ENCODE measurements at regions not wholly inside any gene's neighbourhood (a gene's known extent, or its start where the extent isn't known, plus 50 kb on each side); places are given as distances from the start of the nearest gene placed in this dataset.

DNA sequence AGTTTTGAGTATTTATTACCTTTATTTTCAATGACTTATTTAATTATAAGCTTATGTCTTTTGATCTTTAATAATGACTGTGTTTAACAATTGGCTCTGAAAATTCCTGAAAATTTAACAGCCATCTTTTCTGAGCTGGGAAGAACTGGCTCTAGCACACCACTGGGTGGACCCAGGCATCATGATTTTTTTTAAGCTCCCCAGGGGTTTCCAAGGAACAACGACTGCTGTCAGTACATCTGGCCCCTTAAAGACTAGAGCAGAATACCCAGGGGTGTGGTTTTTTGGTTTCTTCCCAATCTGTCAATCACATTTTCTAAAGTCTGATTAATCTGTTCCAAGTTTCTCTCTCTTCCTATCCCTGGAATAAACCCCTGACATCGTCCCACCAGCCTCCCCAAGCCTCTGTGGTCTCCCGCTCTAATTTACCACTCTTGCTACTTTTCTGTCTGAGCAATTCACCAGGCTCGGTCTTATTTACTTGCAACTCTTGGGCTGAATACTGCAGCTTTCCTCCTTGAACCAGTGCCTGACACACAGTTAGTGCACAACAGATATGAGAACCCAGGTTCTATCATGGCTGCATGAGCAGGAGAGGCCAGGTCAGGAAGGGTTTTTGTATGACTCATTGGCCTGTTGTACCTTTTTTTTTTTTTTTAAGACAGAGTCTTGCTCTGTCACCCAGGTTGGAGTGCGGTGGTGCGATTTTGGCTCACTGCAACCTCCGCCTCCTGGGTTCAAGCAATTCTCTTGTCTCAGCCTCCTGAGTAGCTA lies 321.9 kb downstream of the ZSWIM6 start:
- TF ChIP-seq GABPA (IDR thresholded peaks at IDR 0.05; ENCODE audit: low read depth) (no peak), GATA2 (CRISPR knock-in tag; IDR thresholded peaks at IDR 0.05) (no peak), EZH2phosphoT487 (IDR thresholded peaks at IDR 0.05; ENCODE audit: borderline replicate concordance, low read depth) (no peak), TAF1 (IDR thresholded peaks at IDR 0.05; ENCODE audit: borderline replicate concordance, low read depth, low read length) (no peak)
- TF ChIP-seq, protein P1, sequence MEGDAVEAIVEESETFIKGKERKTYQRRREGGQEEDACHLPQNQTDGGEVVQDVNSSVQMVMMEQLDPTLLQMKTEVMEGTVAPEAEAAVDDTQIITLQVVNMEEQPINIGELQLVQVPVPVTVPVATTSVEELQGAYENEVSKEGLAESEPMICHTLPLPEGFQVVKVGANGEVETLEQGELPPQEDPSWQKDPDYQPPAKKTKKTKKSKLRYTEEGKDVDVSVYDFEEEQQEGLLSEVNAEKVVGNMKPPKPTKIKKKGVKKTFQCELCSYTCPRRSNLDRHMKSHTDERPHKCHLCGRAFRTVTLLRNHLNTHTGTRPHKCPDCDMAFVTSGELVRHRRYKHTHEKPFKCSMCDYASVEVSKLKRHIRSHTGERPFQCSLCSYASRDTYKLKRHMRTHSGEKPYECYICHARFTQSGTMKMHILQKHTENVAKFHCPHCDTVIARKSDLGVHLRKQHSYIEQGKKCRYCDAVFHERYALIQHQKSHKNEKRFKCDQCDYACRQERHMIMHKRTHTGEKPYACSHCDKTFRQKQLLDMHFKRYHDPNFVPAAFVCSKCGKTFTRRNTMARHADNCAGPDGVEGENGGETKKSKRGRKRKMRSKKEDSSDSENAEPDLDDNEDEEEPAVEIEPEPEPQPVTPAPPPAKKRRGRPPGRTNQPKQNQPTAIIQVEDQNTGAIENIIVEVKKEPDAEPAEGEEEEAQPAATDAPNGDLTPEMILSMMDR (IDR thresholded peaks at IDR 0.05): no peak
- TF ChIP-seq, protein P2, sequence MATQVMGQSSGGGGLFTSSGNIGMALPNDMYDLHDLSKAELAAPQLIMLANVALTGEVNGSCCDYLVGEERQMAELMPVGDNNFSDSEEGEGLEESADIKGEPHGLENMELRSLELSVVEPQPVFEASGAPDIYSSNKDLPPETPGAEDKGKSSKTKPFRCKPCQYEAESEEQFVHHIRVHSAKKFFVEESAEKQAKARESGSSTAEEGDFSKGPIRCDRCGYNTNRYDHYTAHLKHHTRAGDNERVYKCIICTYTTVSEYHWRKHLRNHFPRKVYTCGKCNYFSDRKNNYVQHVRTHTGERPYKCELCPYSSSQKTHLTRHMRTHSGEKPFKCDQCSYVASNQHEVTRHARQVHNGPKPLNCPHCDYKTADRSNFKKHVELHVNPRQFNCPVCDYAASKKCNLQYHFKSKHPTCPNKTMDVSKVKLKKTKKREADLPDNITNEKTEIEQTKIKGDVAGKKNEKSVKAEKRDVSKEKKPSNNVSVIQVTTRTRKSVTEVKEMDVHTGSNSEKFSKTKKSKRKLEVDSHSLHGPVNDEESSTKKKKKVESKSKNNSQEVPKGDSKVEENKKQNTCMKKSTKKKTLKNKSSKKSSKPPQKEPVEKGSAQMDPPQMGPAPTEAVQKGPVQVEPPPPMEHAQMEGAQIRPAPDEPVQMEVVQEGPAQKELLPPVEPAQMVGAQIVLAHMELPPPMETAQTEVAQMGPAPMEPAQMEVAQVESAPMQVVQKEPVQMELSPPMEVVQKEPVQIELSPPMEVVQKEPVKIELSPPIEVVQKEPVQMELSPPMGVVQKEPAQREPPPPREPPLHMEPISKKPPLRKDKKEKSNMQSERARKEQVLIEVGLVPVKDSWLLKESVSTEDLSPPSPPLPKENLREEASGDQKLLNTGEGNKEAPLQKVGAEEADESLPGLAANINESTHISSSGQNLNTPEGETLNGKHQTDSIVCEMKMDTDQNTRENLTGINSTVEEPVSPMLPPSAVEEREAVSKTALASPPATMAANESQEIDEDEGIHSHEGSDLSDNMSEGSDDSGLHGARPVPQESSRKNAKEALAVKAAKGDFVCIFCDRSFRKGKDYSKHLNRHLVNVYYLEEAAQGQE (IDR thresholded peaks at IDR 0.05; ENCODE audit: low read depth, low read length): no peak
